RPMI7951 (cell line): ENCODE measurements at regions not wholly inside any gene's neighbourhood (a gene's known extent, or its start where the extent isn't known, plus 50 kb on each side); places are given as distances from the start of the nearest gene placed in this dataset.
"Not testable (repeated sequence)": the region's sequence is repeated elsewhere in the genome, so short reads cannot be mapped to it uniquely, and the experiment has no call there.

ENCODE experiments used
- DNase-seq: peaks from one replicate; pipeline ENCODE4 v3.0.0-alpha.2; 2012; ENCODE audit warnings: low read depth

- DNase-seq, result no peak
Measured at GRCh38 chr4:14361084-14361483, 641.2 kb upstream of the CPEB2 start.

GRCh38 chr4:14362385-14362784 is 639.9 kb upstream of the CPEB2 start:
- DNase-seq, result no peak

DNA sequence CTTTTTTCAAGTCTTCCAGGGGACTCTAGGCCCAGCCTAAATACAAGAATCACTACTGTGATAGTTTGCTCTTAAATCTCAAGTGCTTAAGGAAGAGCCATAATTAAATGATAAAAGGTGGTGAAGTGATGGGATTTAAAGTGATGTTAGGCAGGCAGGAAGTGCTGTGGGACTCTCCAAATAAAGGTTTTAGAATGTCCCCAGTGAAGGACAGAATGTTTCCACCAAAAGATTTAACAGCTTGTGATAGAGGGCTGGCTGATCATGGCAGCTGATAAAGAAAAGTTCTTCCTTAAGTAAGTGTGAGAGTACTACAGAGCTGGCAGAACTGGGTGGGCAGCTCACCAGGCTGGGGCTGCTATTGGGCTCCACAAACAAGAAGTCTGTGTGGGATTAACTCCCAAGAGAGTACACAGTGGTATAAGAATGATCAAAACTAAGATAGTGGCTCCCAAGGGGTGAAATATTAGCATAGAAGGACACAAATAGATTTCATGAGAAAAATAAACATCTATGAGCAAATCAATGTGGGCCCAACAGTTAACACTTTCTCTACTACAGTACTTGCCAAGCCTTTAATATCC is 637.2 kb upstream of the CPEB2 start:
- DNase-seq, result no peak

DNA sequence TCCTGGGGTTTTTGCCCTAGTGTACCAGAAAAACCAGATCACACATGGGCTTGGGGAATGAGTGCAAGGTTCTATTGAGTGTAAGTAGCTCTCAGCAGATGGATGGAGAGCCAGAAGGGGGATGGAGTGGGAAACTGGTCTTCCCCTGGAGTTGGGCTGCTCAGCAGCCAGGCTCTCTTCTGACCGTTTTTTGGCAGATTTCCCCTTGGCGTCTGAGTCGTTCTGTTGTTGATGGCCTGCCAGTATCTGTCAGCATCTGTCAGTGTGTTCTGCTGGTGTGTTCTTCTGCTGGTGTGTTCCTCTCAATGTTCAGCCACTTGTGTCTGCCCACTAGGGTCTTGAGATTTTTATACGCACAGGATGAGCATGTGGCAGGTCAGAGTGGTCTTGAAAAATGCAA is 633.9 kb upstream of the CPEB2 start:
- no peak for DNase-seq

DNA sequence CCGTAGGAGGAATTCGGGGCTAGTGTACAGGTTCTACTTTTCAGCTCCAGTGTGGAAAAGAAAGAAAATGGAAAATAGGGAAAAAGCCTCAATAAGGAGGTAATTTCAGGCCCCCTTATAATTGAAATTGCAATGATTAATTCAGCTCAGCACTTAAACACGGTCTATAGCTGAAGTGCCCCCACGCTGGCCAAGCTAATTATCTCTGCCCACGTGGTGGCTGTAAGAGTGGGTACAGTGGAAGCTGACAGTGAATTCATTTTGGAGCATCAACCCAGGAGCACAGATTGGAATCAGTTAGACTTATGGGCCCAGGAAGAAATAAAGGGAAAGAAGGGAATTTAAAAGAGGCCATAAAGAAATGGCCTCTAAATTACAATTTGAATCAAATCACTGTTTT is 631.1 kb upstream of the CPEB2 start:
- no peak for DNase-seq

DNA sequence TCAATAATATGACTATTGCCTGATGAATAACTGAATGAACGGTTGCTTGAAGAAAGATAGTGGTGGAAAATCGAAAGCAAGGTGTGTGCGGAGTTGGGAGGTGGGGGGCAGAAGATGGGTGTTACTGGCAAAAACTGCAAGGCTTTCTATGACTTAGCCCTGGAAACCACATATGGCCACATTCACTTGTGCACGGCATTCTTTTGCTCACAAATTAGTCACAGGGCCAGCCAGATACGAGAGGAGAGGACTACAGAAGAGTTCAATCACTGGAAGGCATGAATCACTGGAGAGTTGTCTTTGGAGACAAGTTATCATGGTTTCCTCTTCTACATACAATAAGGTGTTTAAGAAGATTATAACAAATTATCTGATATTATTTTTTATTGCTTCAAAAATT is 626.5 kb upstream of the CPEB2 start:
- DNase-seq, result peak; percentile 52

GRCh38 chr4:14379183-14379582 is 623.1 kb upstream of the CPEB2 start:
- DNase-seq, result peak; percentile 4

- no peak for DNase-seq
Measured at GRCh38 chr4:14383652-14384051, 618.6 kb upstream of the CPEB2 start.

DNA sequence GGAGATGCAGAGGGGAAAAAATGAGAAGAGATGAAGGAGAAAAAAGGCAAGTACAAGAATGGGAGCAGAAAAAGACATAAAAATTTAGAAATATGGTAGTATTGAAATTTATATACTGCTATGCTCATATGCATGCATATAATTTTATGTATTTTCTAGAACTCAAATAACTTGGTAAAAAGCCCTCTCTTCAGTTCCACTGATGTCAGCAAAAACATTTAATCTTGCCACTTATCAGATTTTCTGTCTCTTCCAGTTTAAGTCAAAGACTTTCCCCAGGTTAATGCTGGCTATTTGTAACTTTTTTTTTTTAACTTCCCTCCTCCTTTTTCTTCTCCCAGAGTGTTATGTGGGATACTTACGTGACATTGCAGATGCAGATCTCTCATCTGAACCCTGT is 617.5 kb upstream of the CPEB2 start:
- DNase-seq, result no peak

DNA sequence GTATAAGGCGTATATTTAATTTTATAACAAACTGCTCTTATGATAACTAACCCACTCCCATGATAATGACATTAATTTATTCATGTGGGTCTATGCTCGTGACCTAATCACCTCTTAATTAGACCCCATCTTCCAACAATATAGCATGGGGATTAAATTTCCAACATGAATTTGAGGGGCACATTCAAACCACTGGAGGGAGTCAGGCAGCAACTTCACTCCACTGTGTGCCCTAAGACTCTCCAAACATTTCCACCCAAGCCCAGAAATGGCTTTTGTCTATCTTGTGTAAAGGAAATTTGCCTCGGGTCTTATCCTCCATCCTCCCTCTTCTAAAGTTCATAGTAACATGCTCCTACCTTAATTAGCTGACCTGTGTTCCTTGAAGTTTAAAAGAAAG is 616.1 kb upstream of the CPEB2 start:
- DNase-seq, result no peak

DNA sequence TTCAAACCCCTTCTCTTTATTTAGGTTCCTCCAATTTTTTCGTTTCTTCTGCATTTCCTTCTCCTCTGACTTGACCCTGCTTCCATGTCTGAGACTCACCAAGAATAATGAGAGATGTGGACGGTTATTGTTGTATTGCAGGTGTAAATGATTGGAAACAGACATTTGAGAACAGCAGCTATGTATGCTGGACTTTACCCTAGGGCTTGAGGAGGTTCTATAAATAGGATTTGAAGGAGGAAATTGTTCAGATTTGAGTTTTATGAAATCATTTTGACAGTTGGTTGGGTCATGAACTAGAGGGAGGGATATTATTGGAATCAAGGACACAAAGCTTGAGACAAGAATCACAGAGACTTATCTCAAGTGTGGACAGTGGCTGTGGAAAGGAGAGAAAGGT is 614.6 kb upstream of the CPEB2 start:
- DNase-seq, result no peak

DNA sequence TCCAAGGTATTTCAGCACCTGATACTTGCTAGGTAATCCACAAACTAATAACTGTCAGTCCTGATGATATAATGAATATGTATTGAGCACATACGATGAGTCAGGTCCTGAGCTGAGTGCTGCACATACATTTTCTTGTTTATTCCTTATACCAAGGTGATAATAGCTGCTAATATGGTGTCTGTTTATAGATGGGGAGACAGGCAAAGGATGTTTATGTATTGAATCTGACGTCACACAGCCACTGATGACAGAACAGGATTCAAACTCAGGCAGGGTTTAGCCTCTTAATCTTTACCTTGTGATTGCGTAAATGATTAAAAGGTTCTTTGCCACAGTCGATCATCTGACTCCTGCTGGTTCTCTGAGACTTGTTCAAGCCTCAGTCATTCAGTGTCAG is 609.9 kb upstream of the CPEB2 start:
- DNase-seq, result no peak

DNA sequence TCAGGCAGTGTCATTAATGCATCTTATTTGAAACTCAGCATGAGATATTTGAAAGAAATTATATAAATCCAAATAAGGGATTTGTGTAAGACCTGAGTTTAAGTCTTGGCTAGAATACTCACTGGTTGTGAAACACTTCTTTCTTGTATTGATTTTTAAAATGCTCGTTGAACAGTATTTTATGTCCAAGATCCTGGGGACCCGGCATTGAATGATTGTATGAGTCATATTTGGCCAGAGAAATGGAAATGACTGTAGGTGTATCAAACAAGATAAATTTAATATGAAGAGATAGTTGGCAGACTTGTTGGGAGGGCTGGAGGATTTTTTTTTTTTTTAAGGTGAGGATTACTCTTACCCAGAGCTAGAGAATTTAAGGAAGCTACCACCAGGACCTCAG is 606.1 kb upstream of the CPEB2 start:
- no peak for DNase-seq

DNA sequence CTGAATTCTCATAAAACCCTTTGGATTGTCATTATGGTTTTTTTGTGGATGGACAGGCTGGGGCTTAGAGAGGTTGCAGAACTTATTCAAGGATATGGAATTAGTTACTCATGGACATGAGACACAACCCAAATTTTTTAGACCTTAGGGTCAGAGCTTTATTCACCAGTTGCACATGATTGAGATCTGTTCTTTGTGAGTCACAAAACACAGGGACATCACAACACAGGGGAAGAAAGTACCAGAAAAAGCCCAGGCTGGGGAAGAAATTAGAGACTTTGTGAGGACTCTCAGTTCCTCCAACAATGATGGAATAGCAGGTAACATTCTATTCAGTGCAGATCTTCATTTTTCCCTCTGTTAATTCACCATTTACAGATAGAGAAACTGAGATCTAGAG is 602.4 kb upstream of the CPEB2 start:
- no peak for DNase-seq

GRCh38 chr4:14400307-14400706 is 602.0 kb upstream of the CPEB2 start:
- DNase-seq, result no peak

- no peak for DNase-seq
Measured at GRCh38 chr4:14403132-14403531, 599.1 kb upstream of the CPEB2 start.

GRCh38 chr4:14404730-14405129 is 597.6 kb upstream of the CPEB2 start:
- no peak for DNase-seq

GRCh38 chr4:14410516-14410915 is 591.8 kb upstream of the CPEB2 start:
- peak; percentile 8 for DNase-seq

- DNase-seq, result peak; percentile 14
Measured at GRCh38 chr4:14415146-14415545, 587.1 kb upstream of the CPEB2 start.

GRCh38 chr4:14419516-14419915 is 582.8 kb upstream of the CPEB2 start:
- DNase-seq, result no peak

DNA sequence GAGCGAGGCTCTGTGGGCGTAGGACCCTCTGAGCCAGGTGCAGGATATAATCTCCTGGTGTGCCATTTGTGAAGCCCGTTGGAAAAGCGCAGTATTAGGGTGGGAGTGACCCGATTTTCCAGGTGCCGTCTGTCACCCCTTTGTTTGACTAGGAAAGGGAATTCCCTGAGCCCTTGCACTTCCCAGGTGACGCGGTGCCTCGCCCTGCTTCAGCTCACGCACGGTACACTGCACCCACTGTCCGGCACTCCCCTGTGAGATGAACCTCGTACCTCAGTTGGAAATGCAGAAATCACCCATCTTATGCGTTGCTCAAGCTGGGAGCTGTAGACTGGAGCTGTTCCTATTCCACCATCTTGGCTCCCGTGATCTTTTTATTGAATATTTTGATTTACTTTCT is 576.0 kb upstream of the CPEB2 start:
- not testable (repeated sequence) for DNase-seq

DNA sequence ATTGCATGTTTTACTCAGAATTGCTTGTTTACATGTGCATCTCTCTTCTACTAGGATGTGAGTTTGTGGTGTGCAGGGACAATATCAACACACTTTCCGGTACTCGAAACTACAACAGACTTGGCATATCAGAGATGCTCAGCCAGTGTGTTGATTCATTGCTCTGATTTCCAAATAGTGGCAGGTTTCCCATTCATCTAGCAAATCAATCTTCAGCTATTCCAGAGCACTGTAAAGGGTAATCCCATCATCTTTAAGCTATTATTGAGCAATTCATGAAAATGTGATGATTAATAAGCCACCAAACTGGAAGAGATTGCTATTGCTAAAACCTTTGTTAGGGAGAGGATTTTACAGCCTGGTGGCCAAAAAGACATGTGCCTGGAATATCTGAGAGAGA is 574.2 kb upstream of the CPEB2 start:
- DNase-seq, result no peak

GRCh38 chr4:14431155-14432134 is 570.8 kb upstream of the CPEB2 start:
- no peak for DNase-seq
